T follicular helper cell (primary cell): ENCODE measurements at regions not wholly inside any gene's neighbourhood (a gene's known extent, or its start where the extent isn't known, plus 50 kb on each side); places are given as distances from the start of the nearest gene placed in this dataset.

Experiments
- DNase-seq: peaks from one replicate; pipeline ENCODE4 v3.0.0-alpha.2; 2020; ENCODE audit warnings: low read depth

DNA sequence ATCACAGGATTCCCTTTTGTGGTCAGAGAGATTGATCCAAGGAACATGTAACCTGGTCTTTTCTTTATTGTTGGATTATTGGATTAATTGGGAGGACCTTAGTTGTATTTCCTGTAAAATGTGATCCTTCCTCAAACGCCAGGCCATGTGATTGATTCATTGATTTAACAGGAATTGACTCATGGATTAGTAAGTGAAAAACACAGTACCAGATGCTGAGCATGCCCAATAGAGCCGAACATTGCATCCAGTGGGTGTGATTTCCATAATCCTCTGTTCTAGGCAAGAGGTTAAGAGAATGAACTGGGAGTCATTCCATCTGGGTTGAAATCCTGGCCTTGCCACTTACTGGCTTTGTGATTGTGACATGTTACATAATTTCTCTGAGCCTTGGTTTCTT, 522.3 kb downstream of the MAT2B start:
- no peak for DNase-seq

DNA sequence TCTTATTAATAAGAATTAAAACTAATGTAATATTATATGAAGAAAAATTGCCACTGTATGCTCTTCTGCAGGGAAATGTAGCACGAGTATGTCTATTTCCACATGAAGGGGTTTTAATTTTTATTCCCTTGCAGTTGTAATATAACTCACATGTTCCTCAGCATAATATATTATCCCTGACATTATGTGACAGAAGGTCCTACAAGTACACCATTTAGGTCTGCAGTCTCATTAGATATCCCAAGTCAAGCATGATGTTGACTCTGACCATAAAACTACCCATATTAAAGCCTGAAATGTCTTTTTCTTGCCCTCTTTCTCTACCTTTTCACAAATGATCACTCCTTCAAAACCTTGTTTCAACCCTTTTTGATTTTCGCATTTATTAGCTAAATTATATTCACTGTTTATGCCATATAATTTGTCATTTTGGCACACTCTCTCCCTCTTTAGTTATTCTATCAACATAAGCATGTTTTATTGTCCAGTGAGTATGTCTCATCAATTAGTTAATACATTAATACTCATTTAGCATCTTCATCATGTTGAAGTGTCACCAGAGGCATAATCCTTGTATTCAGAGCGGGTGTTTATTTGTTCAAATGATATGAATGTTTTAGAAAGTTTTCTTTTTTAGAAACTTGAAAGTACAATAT, 532.8 kb downstream of the MAT2B start:
- no peak for DNase-seq

DNA sequence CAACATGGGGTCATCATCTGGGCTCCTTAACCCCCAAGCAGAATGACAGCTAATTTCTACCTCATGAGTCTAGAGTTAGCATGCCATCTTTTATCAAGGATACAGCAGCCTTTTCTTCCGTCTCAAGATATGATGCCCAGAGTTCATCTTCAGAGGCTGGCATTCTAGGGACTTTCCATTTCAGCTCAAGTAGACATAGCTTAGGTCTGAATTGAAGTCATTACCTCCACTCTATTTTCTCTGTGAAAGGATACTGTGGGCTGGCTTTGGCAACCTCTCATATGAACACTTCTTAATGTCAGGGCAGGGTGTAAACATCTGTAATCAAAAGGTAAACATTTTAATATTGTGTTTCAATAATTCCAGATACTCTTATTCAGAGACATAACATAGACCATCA, 535.7 kb downstream of the MAT2B start:
- no peak for DNase-seq

DNA sequence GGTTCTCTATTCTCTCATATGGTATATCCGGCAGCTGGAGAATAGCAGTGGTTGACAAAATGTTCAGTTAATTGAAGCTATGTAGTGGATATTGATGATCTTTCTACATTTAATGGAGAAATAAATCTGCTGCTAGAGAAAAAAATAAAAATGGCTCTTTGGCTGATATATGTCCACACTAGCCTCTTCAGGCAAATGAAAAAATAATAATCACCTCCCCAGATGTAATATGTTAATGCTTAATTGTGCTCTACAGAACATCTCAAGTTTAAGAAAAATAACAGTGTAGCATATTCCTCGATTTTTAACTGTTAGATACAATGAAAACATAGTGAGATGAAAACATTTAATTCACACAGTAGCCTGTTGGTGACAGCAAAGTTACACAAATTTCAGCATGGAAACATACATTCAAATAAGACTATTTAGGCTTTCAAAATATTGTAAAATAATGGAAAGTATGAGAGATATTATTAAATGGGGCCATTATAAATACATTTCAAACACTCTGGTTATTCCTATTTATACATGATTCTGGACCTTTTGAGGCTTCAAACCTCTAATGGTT, 543.0 kb downstream of the MAT2B start:
- no peak for DNase-seq

DNA sequence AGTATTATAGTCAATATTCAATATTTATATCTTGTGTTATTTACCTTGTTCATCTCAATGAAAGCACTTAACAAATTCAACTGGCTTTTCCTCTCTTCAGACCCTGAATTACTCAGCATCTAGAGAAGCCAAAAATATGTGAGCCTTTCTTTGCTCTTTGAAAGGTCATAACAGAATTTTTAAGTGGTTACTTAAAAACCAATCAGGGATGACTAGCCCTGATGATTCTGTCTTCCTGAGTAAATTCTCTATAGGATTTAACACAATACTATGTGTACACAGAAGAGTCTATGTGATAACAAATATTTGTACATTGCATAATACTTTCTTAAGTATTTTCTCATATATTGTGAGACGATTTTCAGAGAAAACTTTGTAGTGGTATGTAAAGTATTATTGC, 546.3 kb downstream of the MAT2B start:
- no peak for DNase-seq

DNA sequence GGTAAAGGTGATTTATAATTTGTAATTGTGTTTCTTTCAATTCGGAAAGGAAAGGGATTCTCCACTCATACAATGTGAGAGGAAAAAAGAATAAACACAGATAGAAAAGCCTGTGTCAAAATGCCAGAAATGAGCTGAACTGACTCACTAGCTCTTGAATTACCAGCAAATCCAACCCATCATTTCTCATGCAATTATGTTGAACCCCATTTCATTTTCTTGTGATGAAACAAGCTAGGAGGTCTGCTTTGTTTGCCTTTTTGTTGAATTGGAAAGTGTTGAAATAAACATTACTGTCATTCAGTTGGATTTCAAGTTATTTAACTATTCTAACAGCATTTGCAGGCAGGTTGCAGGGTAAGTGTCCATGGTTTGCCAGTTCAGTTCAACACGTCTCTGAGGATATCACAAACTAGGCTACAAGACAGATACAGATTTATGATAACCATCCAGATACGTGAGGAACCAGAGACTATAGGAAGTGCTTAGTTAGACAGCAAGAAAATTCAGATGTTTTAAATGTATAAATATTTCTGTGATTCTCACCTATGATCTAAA, 547.2 kb downstream of the MAT2B start:
- DNase-seq: no peak

DNA sequence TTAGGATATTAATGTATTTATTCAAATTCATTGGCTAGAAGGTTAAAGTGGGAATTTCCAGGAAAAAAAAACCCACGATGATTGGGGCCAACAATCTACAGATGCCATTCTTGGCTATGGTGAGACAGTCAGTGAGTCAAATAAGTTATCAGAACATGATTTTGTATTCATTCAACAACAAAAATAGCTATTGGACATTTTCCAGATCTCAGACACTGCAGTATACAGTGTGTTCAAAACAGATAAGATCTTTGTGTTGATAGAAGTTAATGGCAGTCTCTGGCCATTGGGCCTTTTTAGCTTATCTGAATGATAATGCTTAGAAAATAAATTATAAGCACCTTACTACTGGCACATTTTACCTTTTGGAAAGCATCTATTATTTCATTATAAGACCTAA, 547.7 kb downstream of the MAT2B start:
- DNase-seq: no peak

DNA sequence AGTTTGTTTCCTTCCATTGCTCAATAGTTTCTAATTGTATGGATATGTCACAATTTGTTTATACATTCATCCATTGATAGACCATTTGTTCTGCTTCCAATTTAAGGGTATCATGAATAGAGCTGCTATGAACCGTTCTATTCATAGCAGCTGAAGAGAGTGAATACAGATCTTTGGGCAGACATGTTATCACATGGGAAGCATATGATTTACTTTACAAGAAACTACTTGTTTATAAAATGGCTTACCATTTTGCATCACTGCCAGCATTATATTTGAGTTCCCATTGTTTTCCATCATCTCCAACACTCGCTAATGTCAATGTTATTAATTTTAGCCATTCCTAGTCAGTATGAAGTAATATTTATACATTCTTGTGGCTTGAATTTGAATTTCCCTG, 549.0 kb downstream of the MAT2B start:
- DNase-seq: no peak

DNA sequence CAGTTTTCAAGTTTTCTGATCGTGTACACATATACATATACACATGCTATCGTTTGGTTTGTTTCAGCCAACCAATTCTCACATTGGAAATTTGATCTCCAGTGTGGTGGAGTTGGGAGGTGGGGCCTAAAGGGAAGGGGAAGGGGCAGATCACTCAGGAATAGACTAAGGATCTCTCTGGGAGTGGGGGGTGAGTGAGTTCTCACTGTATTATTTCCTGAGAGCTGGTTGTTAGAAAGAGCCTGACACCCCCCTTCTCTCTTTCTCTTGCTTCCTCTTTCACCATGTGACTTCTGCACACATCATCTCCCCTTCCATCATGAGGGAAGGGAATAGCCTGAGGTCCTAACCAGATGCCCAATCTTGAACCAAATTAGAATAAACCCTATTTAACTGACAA, 551.7 kb downstream of the MAT2B start:
- no peak for DNase-seq

DNA sequence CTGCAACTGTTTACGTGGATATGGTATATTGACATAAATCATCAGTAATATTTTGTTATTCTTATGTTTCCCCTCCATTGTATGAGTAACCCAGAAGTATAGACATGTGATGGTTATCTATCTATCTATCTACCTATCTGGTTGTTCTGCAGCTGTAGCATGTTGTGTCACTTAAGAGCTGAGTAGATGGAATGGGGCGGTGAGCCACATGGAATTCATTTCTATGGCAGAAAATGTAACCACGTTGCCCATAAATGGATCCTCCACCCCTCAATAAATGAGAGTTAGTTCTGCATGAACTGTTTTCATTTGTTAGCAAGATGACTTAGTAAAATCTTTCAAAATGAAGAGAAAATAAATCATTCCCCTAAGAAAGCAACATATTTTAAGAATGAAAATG, 553.2 kb downstream of the MAT2B start:
- no peak for DNase-seq

DNA sequence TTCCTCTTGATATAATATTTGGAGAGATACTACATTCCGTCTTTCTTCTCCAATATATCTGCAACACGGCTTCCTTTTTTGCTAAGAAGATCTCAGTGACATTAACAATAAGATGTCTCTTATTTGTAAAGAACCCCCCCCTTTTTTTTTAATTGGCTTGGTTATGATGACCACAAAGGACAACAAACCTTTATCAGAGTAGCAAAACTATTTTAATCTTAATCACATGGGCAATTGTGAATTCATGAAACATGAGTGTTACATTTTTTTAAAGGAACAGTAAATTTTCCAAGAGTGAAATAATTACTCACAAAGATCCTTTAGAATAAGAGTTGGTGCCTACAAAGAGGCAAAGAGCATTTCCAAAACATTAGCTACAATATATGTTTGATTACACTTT, 554.1 kb downstream of the MAT2B start:
- DNase-seq: no peak

DNA sequence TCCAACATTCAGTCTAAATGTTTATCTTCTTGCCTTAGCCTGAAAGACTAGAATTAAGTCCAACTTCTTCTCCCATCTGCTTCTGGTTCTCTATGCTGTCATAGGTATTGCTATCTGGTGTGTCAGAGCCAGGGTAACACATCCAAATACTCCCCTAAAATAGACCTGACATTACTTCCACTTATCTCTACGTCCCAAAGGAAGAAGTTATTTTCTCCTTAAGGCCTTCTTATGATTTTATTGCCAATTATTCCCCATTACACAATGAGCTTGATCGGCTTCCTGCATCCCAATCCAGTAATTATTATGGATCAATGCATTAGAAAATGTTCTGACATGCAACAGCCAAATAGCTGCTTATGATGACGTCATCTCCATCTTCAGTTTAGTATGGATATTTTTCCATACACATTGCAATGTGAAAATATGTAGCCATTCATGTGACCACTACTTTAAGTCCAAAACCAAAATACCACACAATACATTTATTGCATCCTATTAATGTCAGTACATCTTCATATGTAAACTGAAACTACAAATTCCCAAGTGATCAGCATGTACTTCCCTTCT, 555.5 kb downstream of the MAT2B start:
- DNase-seq: no peak

DNA sequence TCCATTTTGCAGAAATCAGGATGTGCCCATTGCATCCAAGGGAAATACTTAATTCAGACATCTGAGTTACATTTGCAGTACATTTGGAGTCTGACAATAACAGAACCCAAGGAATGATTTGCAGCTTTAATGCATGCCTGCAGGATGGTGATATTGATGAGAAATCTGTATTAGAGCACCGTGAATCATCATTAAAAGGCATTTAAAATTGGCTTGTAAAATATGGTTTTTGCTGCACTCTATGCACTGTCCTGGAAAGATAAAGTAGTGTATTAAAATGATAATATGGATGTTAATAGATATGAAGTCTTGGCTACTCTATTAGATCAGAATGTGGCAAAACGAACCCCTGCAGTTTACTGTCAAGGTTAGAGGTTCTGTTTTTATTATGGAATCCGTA, 556.9 kb downstream of the MAT2B start:
- DNase-seq: no peak

DNA sequence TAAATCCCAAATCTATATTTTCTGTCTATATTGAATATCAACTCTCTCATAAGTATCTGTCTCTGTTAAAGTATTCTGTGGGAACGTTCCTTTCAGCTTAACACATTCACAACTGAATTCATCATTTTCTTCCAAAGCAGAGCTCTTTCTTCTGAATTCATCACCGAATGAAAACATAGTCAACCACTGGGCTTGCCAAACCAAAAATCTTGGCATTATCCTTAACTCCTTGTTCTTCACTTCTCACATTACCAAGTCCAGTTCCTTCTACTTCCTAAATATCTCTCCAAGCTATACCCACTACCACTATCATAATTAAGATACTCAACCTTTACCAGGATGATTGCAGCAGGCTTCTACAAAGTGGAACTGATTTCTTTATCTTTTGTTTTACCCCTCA, 559.8 kb downstream of the MAT2B start:
- no peak for DNase-seq

DNA sequence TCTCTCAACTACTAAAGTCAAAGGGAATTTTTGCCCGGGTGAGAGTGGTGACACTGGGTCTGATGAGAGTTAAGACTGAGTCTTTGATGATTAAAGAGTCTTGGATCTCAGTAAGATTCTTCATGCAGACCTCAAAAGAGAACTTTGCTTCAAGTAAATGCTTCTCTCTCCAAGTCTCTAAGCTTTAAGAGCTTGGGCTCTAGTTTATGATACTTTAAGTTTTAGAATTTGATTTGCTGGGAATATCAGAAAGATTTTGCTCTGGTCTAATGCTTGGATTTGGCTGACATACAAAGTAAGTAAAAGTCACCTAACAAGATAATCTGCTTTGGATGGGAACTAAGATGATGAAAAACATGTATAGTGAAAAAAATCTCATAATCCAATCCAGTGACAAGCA, 566.3 kb downstream of the MAT2B start:
- DNase-seq: no peak

DNA sequence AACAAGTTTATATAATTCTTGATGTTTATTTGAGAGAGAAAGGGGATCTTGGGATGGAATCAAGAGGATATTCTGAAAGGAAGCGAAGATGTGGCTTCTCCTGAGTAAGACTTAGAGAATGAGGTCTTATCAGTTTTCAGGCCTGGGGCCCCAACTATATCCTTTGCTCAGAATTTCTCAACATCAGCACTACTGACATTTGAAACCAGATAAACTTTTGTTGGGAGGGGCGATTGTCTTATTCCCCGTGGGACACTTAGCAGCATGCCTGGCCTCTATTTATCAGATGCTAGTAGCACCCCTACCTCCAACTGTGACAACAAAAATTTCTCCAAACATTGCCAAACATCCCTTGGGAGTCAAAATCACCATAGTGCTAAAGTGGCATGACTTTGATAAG, 567.7 kb downstream of the MAT2B start:
- no peak for DNase-seq

DNA sequence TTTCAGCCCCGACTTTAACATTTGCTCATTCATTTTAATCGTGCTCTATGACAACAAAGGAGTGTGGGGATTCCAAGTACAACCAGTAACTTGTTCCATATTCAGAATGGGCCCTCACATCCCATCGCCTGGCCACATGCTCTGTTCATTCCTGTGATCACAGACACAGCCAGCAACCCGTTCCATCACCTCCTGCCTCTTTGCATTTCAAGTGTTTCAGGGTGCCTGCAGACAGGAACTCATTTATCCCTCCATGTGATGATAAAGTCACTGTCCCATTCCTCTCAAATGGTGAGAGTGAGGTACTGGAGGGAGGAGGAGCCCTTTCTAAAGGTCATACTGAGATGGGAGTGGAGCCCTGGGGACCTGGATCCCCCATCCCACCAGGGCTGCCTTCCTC, 571.1 kb downstream of the MAT2B start:
- DNase-seq: no peak

DNA sequence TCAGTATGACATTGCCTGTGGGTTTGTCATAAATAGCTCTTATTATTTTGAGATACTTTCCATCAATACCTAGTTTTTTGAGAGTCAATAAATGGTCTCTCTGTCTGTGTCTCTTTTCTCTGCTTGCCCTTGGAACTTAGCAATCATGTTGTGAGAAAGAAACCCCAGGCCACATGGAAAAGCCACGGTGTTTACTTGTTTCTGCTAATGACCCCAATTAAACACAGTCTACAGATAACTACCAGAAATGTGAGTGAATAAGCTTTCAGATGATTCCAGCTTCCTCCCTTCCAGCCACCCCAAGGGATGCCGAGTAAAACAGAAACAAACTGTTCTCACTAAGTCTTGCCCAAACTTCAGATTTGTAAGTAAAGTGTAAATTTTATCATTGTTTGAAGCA, 584.9 kb downstream of the MAT2B start:
- no peak for DNase-seq

DNA sequence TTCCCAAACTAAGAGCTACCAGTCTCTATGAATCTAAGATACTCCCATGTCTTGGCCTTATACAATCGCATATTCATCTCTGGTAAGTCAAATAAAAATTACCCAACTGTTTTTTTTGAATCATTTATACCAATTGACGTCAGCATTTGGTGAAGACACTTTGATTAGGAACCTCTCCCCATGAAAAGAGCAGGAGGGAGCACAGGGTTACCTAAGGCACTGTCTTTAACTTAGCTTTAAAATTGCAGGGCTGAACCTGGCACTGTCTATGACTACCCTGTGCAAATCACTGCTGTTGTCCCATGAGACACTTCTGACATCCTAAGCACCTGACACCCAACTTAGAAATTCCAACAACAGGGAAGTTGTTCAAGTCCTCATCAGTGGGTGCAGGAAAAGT, 586.4 kb downstream of the MAT2B start:
- DNase-seq: no peak

DNA sequence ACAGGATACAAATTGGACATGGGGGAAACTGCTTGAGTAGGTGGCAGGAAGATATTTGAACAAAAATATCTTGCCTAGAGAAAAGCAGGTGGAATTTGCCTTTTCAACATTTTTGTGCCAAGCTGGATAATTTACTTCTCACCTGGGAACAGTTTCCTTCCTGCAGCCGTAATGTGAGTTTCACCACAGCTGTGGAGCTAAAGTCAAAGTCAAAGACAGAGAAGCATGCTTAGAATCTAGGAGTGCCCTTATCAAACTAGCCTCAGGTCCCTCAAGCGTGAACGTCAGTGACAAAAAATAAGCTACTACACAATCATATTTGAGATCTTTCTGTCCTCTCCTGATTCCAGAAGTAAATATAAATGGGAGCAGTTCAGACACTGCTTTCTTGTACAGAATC, 588.9 kb downstream of the MAT2B start:
- DNase-seq: no peak

DNA sequence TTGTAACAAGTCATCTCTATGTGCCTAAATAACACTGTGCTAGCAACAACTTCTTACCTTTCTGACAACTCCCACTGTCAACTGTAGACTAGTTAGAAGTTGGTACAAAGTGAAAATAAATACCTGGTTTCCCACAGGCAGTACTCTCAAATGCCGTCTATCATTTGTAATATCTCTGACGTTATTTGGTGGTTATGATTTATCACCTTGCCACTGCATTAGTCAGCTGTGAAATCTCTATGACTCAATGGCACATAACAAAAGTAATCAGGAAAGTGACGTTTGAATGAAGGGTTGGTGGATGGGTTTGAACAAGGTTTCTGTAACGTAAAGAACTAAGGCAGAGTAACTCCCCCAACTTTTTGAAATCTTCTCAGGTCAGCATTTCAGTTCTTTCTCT, 592.3 kb downstream of the MAT2B start:
- no peak for DNase-seq

DNA sequence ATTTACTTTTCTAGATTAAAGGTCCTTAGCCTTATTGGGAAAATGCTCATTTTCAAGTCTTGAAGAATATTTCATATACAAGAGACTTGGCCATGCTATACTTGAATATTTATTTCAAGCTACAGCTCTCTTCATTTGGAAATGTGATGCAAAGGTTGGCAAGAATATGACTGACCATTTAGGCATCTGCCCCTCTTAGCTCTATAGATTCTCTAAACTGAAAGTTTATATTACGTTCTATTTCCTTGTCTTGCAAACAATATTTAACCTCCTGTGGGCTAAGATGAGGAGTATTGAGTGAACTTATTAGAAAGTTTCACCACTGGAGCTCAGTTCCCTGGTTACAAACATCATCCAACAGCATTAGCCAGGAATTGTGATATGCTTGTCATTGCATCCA, 593.1 kb downstream of the MAT2B start:
- no peak for DNase-seq

DNA sequence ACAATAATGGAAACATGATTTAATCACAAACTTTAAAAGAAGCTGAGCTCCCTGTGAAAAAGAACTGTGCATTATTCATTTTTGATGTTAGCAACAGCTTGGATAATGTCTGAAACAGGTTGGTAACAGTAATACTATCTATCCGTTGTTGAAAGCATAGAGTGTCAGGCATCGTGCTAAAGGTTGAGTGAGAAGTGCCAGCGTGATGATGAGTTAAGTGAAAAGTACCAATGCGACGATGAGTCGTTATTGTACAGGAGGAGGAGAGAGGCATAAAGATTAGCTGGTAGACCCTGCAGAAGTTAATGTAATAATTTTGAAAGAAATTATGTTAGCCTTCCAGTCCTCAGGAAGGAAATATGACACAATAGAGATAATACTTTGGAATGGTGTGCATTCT, 593.6 kb downstream of the MAT2B start:
- no peak for DNase-seq

DNA sequence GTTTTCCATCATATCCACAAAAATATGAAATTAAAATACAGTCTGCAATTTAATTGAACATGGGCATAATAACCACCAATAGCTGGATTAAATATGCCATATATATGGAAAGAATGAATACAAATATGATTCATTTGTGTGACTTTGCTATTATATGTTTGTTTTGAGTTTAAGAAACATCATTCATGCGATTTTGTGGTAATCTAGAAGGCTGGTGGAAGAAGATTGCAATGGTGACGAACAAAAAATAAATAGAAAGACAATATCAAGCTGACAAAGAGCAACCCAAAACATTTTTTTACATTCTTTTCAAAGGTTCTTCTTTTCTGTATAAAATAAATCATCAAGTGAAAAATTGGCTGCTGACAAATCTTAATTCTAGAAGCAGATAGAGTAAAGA, 610.0 kb downstream of the MAT2B start:
- no peak for DNase-seq
